HG03457 (cell line): ENCODE measurements at regions not wholly inside any gene's neighbourhood (a gene's known extent, or its start where the extent isn't known, plus 50 kb on each side); places are given as distances from the start of the nearest gene placed in this dataset.

Source experiments
- ATAC-seq: cut with Tn5 transposase; IDR thresholded peaks from one replicate; pipeline ENCODE4 v1.9.1; 2021; ENCODE audit warnings: moderate number of reproducible peaks; ENCODE audit not compliant: unreplicated experiment

DNA sequence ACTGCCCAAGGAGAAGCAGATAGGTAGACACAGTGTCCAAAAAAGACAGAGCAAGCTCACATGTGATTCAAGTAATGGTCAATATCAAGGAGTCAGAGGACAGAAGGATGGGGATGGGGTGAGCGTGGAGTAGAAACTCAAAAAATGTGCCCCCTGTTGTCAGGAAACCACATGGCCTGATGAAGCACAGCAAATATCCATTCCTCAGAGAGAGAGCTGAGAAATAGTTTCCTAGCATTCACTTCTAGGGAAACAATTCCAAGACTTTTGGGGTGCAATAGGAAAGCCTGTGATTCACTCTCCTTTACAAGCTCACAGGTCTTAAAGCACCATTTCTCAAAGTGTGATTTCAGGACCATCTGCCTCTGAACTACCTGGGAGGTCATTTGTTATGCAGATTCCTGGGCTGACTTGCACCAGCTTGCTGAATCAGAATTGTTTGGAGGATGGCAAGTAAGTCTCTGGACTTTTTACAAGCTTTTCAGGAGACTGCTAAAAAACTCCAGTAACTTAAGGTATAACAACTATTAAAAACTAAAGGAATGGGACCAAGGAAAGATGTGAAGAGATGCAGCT is 432.8 kb downstream of the HDGFL1 start:
- no peak for ATAC-seq

DNA sequence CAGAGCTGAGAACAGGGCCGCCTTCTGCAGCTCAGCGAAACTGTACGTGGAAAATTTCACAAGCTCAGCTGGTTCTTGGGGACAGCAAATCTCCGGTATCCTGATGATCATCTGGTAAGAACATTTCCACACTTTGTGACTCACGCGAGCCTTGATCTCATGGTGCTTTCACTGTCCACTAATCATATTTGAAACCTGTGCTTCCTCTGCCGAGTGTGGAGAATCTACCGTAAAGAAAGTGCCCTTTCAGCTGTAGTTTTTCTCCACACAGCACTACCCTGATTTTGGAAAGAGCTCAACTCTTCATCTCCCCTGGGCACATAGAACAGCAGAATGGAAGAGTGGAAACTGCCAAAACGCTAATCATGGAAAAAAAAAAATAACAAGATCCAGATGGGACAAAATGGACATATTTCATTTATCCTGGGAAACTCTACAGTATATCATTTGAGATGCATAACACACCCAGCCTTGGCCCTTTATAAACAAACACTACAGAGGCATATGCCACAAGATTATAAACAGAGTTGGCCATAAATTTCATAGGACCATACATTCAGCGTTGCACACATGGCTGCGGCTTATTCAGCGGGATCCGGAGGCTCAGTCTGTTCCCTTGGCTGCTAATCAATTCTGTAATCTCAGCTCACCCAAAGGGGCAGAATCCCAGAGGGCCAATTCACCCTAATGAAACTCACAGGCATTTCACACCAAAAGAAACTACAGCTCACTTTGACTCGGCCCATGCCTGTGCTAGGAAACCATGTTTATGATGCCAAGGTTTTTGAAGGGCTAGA is 434.5 kb downstream of the HDGFL1 start:
- no peak for ATAC-seq

DNA sequence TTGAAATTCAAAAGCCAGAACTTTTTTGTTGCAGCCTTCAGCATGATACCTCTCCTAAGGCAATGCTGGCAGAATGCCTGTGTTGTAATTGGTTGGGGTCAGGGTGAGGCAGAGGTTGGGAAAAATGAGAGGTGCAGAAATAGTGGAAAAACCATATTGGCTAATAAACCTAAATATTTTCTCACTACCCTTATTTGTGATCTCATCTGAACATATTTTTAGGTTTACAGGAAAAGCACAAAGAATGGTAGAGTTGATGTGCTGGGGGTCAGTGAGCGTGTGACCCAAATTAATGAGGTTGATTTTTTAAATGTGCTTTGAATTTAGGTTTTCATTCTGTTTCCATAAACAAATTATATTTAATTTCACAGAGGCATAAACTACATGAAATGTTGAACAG is 437.3 kb downstream of the HDGFL1 start:
- ATAC-seq = no peak

GRCh38 chr6:23011615-23012014 is 442.2 kb downstream of the HDGFL1 start:
- ATAC-seq = no peak

GRCh38 chr6:23013776-23014175 is 444.4 kb downstream of the HDGFL1 start:
- no peak for ATAC-seq

DNA sequence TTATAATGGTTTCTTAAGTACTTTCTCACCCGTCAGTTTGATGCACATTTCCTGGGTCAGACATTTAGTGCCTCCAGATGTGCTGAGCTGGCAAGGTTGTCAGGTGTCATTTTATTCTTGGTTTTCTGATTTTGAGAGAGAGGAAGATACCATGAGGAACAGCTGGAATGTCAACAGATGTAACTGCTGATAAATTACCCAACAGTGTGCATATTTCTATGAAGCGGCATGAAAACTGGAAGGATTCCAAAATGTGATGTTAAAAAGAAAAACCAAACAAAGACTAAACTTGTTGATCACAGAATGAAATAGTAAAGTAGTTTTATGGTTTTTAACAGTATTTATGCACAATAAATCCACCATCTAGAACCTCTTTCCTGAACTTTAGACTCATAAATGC is 447.3 kb downstream of the HDGFL1 start:
- ATAC-seq = no peak

DNA sequence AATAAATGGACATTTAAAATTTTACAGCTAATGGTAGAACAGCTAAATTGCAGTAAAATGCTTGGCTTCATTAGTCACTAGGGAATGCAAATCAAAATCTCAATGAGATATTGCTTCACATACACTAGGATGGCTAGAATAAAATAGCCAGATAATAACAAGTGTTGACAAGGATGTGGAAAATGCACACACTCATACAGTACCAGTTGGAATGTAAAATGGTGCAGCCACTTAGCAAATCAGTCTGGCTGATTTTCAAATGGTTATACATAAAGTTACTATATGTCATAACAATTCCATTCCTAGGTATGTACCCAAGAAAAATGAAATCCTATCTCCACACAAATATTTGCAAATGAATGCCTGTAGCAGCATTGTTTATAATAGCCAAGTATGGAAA is 452.1 kb downstream of the HDGFL1 start:
- ATAC-seq = no peak

- ATAC-seq = no peak
These were observed 457.9 kb downstream of the HDGFL1 start for GRCh38 chr6:23027281-23027680.

DNA sequence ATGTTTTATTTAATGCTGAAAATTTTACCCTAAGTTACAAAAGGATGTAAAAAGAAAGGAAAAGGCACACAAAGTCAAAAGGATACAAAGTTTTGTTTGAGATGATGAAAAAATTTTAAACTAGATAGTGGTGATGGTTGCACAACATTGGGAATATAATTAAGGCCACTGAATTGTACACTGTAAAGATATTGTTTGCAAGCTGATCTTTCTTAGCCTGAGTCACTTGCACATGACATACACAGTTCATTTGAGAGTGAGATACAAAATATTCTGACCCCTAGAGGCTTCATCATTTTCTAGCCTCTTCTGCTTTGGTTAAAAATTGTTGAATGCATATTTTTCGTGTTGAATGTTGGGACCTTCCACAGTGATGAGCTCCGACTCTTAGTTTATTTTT is 462.6 kb downstream of the HDGFL1 start:
- ATAC-seq = no peak

GRCh38 chr6:23034926-23035325 is 465.6 kb downstream of the HDGFL1 start:
- ATAC-seq = no peak

DNA sequence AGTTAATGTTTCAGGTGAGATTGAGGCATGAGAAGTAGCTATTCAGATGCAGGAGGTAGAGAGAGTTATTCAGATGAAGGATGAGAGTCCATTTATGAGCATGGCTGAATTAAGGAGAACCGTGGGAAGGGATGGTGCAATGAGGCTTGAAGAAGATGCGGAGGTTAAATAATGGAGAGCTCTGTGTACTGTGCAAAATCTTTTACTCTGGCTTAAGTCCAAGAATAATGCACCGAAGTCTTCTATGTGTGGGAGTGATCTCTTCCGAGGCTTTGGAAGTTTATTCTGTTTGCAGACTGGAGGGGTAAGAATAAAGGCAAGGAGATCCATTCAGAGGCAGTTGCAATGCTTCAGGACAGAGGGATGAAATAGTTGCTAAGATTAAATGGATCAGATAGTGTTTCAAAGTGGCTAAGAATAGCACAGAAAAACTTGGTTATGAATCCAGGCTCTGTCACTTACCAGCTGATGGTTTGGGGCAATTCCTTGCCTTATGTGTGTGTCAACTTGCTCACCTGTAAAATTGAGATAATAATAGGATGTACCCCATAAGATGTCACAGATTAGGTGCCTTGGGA is 467.1 kb downstream of the HDGFL1 start:
- no peak for ATAC-seq

DNA sequence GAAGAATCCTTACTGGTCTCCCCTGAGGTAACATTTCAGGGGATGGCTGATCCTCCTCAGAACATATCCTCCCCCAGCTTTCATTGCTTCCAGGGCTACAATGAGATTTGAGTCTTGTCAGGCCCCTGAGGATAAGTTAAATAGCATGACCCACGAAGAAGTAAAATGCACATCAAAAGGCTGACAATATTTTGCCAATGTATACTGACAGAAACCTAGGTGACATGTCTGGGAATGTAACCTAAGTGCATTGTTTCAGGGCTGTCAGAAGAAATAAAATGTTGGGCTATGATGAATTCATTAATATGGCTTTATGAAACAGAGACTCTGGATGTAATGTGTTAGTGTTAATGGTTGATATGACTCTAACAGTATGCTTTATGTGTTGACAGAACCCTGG is 471.5 kb downstream of the HDGFL1 start:
- no peak for ATAC-seq

GRCh38 chr6:23045280-23045679 is 475.9 kb downstream of the HDGFL1 start:
- no peak for ATAC-seq

GRCh38 chr6:23055523-23055922 is 486.2 kb downstream of the HDGFL1 start:
- ATAC-seq = no peak

- no peak for ATAC-seq
These were observed 504.5 kb downstream of the HDGFL1 start for GRCh38 chr6:23073821-23074220.

DNA sequence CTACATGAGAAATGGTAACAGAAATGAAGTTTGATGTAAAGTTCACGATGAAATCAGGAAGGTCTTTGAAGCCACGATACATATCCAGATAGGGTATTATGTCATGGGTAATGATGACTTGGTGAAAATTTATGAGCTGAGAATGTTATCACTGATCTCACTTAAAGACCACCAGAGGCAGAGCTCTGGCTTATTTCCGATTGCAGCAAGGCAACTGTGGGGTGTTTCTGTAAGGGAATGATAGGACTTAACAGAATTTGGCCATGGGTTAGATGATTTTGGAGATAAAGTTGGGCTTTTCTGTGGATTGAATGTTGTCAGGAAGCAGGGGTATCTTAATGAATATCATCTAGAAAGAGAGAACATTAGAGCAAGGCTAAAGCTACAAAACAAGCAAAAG is 508.4 kb downstream of the HDGFL1 start:
- no peak for ATAC-seq

DNA sequence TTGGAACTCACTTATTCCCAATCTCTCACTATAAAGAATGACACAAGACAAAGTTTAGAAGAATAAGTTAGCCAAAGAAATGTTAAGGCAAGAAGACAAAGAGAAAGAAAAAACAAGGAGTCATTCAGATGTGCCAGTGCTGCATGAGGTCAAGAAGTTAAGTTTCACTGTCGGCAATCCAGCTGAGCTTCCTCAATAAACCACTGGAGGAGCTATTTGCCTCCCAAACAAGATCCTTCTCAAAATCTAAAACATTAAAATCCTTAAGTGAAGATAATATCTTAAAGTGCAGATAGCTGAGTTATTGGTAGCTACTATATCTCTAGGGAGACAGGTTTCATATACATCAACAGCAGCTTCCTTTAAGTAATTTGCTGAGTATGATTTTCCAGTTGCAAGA is 512.3 kb downstream of the HDGFL1 start:
- ATAC-seq = no peak

- no peak for ATAC-seq
These were observed 516.7 kb downstream of the HDGFL1 start for GRCh38 chr6:23086100-23086499.

DNA sequence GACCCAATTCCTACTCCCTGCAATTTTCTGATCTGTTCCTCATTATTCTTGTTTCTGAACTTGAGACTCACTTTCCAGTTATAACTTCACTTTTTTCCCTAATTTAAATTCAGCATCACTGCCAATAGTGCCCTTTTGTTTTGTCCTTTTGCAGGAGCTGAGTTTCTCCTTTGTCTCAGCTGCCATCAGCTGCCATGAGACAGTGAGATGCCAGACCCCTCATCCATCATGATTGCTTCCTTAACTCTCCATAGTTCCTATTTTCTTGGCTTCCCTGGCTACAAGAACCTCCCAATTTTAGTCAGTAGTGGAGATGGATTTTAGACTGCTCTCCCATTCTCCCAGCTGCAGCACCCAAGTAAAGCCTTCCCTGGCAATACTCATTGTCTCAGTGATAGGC is 518.1 kb downstream of the HDGFL1 start:
- ATAC-seq = no peak

DNA sequence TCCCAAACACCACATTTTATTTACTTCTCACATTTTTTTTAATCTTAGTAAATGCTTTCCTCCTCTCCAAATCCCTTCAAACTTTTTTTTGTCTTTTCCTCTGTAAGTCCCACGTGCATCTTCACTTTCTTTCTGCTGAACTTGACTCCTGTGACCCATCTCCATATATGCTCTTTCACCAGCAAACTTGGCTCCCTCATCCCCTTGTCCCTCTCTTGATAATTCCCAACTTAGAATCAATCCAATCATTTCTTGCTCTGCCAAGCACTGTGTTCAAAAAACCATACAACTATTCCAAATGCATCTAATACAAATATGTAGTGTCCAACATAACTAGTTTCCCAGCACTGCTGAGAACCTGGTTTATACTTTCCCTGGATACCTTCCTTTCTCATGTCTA is 519.4 kb downstream of the HDGFL1 start:
- no peak for ATAC-seq

- ATAC-seq = no peak
These were observed 520.6 kb downstream of the HDGFL1 start for GRCh38 chr6:23089981-23090380.

DNA sequence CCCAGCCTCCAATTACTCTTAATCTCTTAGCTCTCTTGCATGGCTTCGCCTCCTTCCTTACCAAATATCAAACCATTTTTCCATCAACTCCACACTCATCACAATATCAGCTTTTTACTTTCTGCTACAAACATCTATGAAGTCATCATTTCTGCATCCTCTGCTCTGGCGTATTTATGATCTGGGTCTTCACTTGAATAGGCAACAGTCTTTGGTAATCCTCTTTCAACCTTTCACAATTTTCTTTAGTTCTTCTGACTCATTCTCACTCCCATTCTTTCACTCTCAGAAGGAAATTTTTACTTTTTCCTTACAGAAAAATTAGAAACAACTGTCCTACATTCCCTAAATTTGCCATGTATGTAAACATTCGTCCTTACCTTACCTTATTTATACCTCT is 522.4 kb downstream of the HDGFL1 start:
- no peak for ATAC-seq
